ENCODE measurements at regions not wholly inside any gene's neighbourhood (a gene's known extent, or its start where the extent isn't known, plus 50 kb on each side); places are given as distances from the start of the nearest gene placed in this dataset.

DNA sequence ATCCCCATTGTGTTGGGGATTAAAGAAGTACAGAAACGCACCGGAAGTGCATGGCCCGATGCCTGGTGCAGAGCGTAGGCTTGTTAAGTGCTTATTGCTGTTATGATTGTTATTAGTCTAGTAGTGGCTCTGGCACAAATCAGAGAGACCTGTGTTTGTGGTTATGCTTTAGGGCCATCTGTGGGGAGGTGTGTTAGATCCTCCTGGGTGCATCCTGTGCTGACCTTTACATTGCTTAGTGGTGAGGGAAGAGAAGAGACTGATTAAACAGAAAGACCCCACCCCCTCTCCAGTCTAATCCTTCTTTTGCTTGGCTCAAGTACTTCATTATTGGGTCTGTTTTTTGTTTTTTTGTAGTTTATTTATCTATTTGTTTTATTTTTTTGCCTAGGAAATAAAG lies 112.7 kb upstream of the SPRY4 start:
- Histone ChIP-seq H3K27ac (no peak overlapping the region), H3K4me1 (no peaks in the 10 kb centered on the region), H3K36me3 (no peaks in the 10 kb centered on the region), H3K27me3 (no peaks in the 10 kb centered on the region), H3K9ac (ENCODE audit: low read depth in 2 of 2, low read length in 2 of 2) (no peak overlapping the region), H3K9me3 (no peaks in the 10 kb centered on the region), H3K4me3 (no peak overlapping the region)
- no peak for DNase-seq
- TF ChIP-seq, protein P1, sequence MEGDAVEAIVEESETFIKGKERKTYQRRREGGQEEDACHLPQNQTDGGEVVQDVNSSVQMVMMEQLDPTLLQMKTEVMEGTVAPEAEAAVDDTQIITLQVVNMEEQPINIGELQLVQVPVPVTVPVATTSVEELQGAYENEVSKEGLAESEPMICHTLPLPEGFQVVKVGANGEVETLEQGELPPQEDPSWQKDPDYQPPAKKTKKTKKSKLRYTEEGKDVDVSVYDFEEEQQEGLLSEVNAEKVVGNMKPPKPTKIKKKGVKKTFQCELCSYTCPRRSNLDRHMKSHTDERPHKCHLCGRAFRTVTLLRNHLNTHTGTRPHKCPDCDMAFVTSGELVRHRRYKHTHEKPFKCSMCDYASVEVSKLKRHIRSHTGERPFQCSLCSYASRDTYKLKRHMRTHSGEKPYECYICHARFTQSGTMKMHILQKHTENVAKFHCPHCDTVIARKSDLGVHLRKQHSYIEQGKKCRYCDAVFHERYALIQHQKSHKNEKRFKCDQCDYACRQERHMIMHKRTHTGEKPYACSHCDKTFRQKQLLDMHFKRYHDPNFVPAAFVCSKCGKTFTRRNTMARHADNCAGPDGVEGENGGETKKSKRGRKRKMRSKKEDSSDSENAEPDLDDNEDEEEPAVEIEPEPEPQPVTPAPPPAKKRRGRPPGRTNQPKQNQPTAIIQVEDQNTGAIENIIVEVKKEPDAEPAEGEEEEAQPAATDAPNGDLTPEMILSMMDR (IDR thresholded peaks at IDR 0.05), result no peak
- intact Hi-C loops (cut with DNase I), result no loop called here

DNA sequence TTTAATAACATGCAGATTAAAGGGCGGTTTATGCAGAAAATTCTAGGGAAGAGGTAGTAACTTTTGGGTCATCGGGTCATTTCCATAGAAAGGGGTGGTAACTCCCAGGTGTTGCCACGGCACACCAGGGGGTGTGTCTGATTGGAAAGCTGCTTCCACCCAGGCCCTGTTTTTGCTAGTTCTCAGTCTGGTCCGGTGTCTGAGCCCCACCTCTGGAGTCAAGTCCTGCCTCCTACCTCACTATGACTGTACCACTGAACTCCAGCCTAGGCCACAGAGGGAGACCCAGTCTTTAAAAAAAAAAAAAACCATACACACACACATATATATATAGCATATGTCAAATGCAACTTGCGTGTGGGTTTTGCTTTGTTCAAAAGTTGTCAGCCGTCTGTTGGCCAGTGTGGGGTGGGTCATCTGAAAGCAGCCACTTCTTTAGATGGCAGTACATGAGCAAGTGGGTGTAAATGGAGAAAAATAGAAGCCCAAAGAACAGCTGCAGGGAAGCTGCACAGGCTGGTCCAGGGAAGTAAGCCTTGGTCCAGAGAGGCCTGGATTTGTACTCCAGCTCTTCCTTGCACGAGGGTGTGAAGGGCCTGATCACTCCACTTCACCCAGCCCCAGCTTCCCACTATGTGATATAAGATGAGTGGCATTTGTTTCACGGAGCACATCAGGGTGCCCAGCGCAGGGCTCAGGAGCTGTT lies 110.7 kb upstream of the SPRY4 start:
- no peaks in the 10 kb centered on the region for H3K9me3 ChIP-seq
- no peak overlapping the region for H3K9ac ChIP-seq (ENCODE audit: low read depth in 2 of 2, low read length in 2 of 2)
- TF ChIP-seq, protein P1 (IDR thresholded peaks at IDR 0.05), result no peak
- no peaks in the 10 kb centered on the region for H3K27me3 ChIP-seq
- DNase-seq, result no peak
- no peaks in the 10 kb centered on the region for H3K36me3 ChIP-seq
- H3K27ac ChIP-seq, result no peak overlapping the region
- intact Hi-C loops (cut with DNase I), result no loop called here
- no peak overlapping the region for H3K4me3 ChIP-seq
- H3K4me1 ChIP-seq, result no peaks in the 10 kb centered on the region

DNA sequence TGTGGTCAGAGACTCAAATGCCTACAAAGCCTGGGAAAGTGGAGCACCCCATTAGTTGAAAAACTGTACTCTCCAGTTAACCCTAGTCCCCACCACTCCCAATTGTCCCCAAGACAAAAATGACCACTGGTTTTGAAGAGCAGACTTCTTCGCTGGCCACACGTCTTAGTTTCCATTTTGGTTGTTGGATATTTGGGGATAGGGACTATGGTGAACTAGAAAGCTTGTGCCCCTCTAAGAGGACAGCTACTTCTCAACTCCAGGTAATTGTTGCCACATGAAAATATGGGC lies 109.4 kb upstream of the SPRY4 start:
- intact Hi-C loops (cut with DNase I), result no loop called here

DNA sequence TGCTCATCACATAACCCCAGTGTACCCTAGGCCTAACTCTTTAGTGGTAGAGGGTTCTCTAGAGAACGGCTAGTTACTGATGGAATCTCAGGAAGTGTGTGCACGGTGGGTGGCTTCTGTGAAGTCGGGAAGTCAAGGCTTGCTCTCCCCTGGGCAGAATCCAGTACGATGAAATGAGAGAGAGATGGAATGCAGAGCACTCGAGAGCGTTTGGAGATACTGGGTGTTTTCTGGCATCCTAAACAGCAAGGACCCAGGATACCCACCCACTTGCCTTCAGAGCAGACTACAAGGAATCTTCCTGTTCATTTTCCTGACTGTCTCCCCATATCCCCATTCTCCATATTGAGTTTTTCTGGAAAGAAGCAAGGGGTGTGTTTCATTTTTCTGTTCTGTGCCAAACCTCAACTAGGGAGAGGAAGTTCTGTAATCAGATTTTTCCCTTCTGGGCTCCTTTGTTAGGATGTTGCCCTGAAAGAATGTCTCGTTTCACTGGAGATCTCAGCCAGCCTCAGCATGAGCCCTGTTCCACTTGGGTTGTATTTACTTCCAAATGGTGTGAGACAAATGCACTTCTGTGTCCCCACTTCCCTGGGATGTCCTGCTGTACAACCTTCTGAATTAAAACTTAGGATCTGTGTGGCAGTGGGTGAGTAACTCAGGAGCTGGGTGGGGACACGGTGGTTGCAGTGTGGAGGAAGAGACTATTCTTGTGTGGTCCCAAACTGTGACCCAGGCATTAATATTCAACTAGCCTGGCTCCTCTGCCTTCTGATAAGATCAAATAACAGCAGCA lies 108.9 kb upstream of the SPRY4 start:
- TF ChIP-seq, protein P1 (IDR thresholded peaks at IDR 0.05), result no peak
- no peaks in the 10 kb centered on the region for H3K4me1 ChIP-seq
- no peaks in the 10 kb centered on the region for H3K9me3 ChIP-seq
- no peak overlapping the region for H3K27ac ChIP-seq
- no peak overlapping the region for H3K4me3 ChIP-seq
- H3K9ac ChIP-seq (ENCODE audit: low read depth in 2 of 2, low read length in 2 of 2), result peak overlapping the region in 1 of 2 donors; percentile 13
- no peaks in the 10 kb centered on the region for H3K36me3 ChIP-seq
- intact Hi-C loops (cut with DNase I), result no loop called here
- no peaks in the 10 kb centered on the region for H3K27me3 ChIP-seq
- DNase-seq, result no peak

More for the DNA sequence above, 109.4 kb upstream of the SPRY4 start:
- Histone ChIP-seq H3K4me3 (no peak overlapping the region), H3K36me3 (no peaks in the 10 kb centered on the region), H3K27ac (no peak overlapping the region), H3K27me3 (no peaks in the 10 kb centered on the region), H3K4me1 (no peaks in the 10 kb centered on the region), H3K9me3 (no peaks in the 10 kb centered on the region), H3K9ac (ENCODE audit: low read depth in 2 of 2, low read length in 2 of 2) (no peak overlapping the region)
- TF ChIP-seq, protein P1 (IDR thresholded peaks at IDR 0.05), result no peak
- no peak for DNase-seq

DNA sequence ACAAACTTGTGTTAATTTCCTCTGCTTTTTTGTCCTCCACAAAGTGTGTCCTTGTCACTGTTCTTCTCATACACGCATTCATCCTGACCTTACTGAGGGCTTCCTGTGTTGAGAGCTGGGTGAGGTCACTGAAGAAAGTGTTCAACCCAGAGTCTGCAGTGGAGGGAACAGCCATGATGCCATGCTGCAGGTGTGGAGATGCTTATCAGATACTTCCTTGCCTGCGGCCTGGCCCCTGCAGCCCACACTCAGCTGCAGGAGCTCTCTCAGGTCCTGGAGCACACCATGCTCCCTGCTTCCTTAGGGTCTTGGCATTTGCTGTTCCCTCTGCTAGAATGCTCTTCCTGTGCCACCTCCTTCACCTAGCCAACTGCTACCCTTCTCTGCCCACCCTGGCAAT lies 108.1 kb upstream of the SPRY4 start:
- intact Hi-C loops (cut with DNase I), result no loop called here
- TF ChIP-seq, protein P1 (IDR thresholded peaks at IDR 0.05), result no peak
- H3K36me3 ChIP-seq, result no peaks in the 10 kb centered on the region
- no peaks in the 10 kb centered on the region for H3K27me3 ChIP-seq
- H3K9me3 ChIP-seq, result no peaks in the 10 kb centered on the region
- H3K27ac ChIP-seq, result peak overlapping the region; percentile 9
- H3K4me1 ChIP-seq, result no peaks in the 10 kb centered on the region
- peak overlapping the region in 1 of 2 donors; percentile 13 for H3K9ac ChIP-seq (ENCODE audit: low read depth in 2 of 2, low read length in 2 of 2)
- no peak overlapping the region for H3K4me3 ChIP-seq
- DNase-seq, result no peak

Measured in colonic mucosa (tissue), 4 donors.